ENCODE measurements at regions not wholly inside any gene's neighbourhood (a gene's known extent, or its start where the extent isn't known, plus 50 kb on each side); places are given as distances from the start of the nearest gene placed in this dataset.

DNA sequence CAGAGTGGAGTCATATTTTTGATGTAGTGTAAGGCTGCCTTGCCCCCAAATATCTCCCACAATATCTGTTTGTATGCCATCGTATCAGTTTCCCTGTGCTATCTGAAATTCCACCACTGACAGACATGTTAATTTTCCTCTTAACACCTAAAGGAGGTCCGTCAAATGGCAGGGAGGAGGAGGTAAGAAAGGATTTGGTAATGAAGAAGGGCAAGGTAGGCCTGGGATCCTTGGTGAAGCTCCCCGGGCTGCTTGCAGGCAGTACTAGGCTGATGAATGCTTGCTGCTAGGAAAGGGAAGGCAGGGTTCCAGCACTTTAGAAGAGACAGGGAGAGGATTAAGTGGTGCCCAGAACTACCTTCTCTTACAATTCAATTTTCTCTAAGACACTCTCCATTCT lies 402.4 kb upstream of the ZP4 start:
- Histone ChIP-seq H3K4me1 (ENCODE audit: low read length) (no peaks in the 10 kb centered on the region), H3K9me2 (replicated peaks; ENCODE audit: insufficient read depth, low read length) (no peaks in the 10 kb centered on the region), H2AFZ (ENCODE audit: low read length) (no peak overlapping the region), H3K79me2 (ENCODE audit: low read length) (no peaks in the 10 kb centered on the region), H3F3A (ENCODE audit: insufficient read depth, low read length) (no peaks in the 10 kb centered on the region), H3K4me3 (ENCODE audit: low read length) (no peak overlapping the region), H3K9ac (ENCODE audit: low read length) (no peak overlapping the region), H3K36me3 (replicated peaks; ENCODE audit: insufficient read depth, low read length) (no peaks in the 10 kb centered on the region), H3K9me3 (replicated peaks; ENCODE audit: insufficient read depth, low read length) (no peaks in the 10 kb centered on the region), H3K27me3 (replicated peaks; ENCODE audit: insufficient read depth, low read length) (no peaks in the 10 kb centered on the region), H3K4me2 (ENCODE audit: low read depth, low read length) (no peak overlapping the region), H4K20me1 (ENCODE audit: insufficient read depth, low read length) (no peaks in the 10 kb centered on the region), H3K27ac (ENCODE audit: low read length) (no peak overlapping the region)
- no peak for DNase-seq
- TF ChIP-seq, protein P1, sequence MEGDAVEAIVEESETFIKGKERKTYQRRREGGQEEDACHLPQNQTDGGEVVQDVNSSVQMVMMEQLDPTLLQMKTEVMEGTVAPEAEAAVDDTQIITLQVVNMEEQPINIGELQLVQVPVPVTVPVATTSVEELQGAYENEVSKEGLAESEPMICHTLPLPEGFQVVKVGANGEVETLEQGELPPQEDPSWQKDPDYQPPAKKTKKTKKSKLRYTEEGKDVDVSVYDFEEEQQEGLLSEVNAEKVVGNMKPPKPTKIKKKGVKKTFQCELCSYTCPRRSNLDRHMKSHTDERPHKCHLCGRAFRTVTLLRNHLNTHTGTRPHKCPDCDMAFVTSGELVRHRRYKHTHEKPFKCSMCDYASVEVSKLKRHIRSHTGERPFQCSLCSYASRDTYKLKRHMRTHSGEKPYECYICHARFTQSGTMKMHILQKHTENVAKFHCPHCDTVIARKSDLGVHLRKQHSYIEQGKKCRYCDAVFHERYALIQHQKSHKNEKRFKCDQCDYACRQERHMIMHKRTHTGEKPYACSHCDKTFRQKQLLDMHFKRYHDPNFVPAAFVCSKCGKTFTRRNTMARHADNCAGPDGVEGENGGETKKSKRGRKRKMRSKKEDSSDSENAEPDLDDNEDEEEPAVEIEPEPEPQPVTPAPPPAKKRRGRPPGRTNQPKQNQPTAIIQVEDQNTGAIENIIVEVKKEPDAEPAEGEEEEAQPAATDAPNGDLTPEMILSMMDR (IDR thresholded peaks at IDR 0.05; ENCODE audit: low read length), result no peak
- TF ChIP-seq EZH2phosphoT487 (IDR thresholded peaks at IDR 0.05; ENCODE audit: low read length), result no peak
- no peak for TF ChIP-seq EZH2 (optimal IDR thresholded peaks at IDR 0.05; ENCODE audit: low read depth, low read length)

DNA sequence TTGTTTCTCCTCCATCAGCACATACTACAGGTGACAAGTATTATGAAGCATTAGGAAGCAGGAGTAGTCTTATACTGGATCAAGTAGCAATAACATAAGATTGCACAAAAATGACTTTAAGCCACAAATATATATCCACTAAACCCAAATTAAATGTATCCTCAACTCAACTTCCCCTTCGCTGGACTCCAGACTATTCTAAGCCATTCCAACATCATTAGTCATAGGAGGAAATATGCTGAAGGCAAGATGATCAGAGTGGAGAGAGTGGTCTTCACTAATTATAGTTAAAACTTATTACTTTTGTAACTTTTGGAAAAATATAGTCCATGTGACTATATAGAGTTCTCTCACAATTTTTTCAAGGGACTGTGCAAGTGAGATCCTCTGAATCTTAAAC lies 390.7 kb upstream of the ZP4 start:
- H3K4me2 ChIP-seq (ENCODE audit: low read depth, low read length), result no peak overlapping the region
- no peaks in the 10 kb centered on the region for H3K9me2 ChIP-seq (replicated peaks; ENCODE audit: insufficient read depth, low read length)
- DNase-seq, result no peak
- no peak overlapping the region for H2AFZ ChIP-seq (ENCODE audit: low read length)
- H3K79me2 ChIP-seq (ENCODE audit: low read length), result no peaks in the 10 kb centered on the region
- H3K36me3 ChIP-seq (replicated peaks; ENCODE audit: insufficient read depth, low read length), result no peaks in the 10 kb centered on the region
- H3K4me3 ChIP-seq (ENCODE audit: low read length), result no peak overlapping the region
- no peaks in the 10 kb centered on the region for H3F3A ChIP-seq (ENCODE audit: insufficient read depth, low read length)
- H3K9ac ChIP-seq (ENCODE audit: low read length), result no peak overlapping the region
- H3K4me1 ChIP-seq (ENCODE audit: low read length), result no peaks in the 10 kb centered on the region
- H4K20me1 ChIP-seq (ENCODE audit: insufficient read depth, low read length), result no peaks in the 10 kb centered on the region
- H3K9me3 ChIP-seq (replicated peaks; ENCODE audit: insufficient read depth, low read length), result no peaks in the 10 kb centered on the region
- H3K27me3 ChIP-seq (replicated peaks; ENCODE audit: insufficient read depth, low read length), result no peaks in the 10 kb centered on the region
- H3K27ac ChIP-seq (ENCODE audit: low read length), result no peak overlapping the region
- TF ChIP-seq, protein P1 (IDR thresholded peaks at IDR 0.05; ENCODE audit: low read length), result no peak
- TF ChIP-seq EZH2 (optimal IDR thresholded peaks at IDR 0.05; ENCODE audit: low read depth, low read length), result no peak
- no peak for TF ChIP-seq EZH2phosphoT487 (IDR thresholded peaks at IDR 0.05; ENCODE audit: low read length)

DNA sequence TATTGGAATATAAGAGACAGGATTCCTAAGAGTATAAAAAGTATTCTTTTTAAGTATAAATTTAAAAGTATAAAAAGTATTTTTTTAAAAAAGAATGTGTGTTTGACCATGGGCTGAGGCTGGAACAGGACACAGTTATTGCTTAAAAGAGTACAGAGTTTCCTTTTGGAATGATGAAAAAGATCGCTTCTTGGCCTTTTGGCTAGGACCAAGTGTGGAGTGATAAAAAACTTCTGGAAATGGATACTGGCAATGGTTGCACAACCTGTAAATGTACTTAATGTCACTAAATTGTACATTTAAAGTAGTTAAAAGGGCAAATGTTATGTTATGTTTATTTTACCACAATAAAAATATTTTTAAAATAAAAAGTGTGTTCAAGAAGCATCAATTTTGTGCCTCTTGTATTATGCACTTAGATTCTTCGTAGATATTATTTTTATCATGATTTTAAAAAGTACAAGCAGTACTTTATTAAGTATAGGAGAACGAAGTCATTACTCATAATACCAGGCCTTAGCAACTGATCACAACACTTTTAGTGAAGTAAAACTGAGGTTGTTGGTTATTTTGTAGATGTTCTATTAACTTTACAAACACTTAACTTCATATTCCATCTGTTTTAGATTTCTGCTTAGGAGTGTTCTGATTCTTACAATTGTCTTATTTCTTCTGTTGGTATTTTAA lies 389.1 kb upstream of the ZP4 start:
- no peak for TF ChIP-seq EZH2phosphoT487 (IDR thresholded peaks at IDR 0.05; ENCODE audit: low read length)
- TF ChIP-seq, protein P1 (IDR thresholded peaks at IDR 0.05; ENCODE audit: low read length), result no peak
- Histone ChIP-seq H3F3A (ENCODE audit: insufficient read depth, low read length) (no peaks in the 10 kb centered on the region), H3K4me1 (ENCODE audit: low read length) (no peaks in the 10 kb centered on the region), H3K79me2 (ENCODE audit: low read length) (no peaks in the 10 kb centered on the region), H3K4me2 (ENCODE audit: low read depth, low read length) (no peak overlapping the region), H3K27me3 (replicated peaks; ENCODE audit: insufficient read depth, low read length) (no peaks in the 10 kb centered on the region), H3K9me3 (replicated peaks; ENCODE audit: insufficient read depth, low read length) (no peaks in the 10 kb centered on the region), H3K9ac (ENCODE audit: low read length) (no peak overlapping the region), H3K9me2 (replicated peaks; ENCODE audit: insufficient read depth, low read length) (no peaks in the 10 kb centered on the region), H3K36me3 (replicated peaks; ENCODE audit: insufficient read depth, low read length) (no peaks in the 10 kb centered on the region), H4K20me1 (ENCODE audit: insufficient read depth, low read length) (no peaks in the 10 kb centered on the region), H3K27ac (ENCODE audit: low read length) (no peak overlapping the region), H2AFZ (ENCODE audit: low read length) (no peak overlapping the region), H3K4me3 (ENCODE audit: low read length) (no peak overlapping the region)
- no peak for DNase-seq

All from MM.1S (cell line).